HG02938 (cell line): ENCODE measurements at regions not wholly inside any gene's neighbourhood (a gene's known extent, or its start where the extent isn't known, plus 50 kb on each side); places are given as distances from the start of the nearest gene placed in this dataset.
"Not testable (repeated sequence)": the region's sequence is repeated elsewhere in the genome, so short reads cannot be mapped to it uniquely, and the experiment has no call there.

ENCODE experiments used
- ATAC-seq: cut with Tn5 transposase; IDR thresholded peaks from one replicate; pipeline ENCODE4 v1.9.1; 2021; ENCODE audit warnings: mild to moderate bottlenecking, moderate library complexity; ENCODE audit not compliant: unreplicated experiment

DNA sequence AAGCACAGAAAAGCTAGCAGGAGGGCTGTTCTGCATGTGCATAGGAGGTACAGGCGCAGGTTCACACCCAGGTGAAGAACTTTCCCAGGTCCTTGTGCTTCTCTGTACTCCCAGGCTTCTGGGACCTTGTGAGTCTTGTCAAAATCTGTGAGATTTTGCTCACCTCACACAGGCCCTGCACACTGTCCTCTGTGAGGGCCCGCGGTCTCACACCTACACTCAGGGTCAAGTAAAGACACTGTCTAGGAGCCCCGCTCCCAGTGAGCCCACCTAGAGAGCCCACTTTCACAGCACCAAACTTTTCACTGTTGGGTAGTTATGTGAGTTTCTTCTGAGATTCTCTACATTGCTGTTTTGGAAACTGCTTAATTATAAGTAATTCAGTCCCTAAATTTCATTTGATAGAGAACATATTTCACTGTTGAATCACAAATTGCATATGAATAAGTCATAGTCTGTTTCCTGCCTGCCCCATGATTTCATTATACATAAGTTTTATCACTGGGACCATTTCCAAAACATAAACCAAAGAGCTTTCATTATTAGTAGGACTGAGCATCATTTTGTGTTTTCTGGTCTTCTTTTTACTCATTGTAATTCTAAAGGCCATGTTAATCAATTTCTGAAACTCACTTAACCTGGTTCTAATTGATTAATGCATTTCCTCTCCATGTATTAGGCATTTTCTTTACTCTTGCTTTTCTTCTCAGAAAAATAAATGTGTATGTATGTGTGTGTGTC lies 234.2 kb upstream of the SPOPL start:
- peak; percentile 81 for ATAC-seq

DNA sequence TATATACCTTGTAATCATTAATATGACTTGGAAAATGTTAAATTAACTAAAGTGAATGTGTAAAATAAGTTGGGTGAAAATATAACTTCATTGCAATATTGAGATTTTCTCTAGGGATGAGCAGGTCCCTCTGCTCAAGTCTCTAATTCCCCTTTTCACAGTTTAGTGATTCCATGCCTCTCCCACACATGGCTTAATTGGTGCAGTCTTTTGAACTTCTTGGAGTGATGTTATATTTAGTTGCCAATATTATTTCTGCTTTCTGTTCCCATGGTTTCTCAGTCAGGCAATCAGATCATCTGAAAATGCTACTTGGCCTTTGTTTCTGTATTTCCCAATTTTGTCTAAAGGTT lies 233.7 kb upstream of the SPOPL start:
- peak; percentile 26 for ATAC-seq

GRCh38 chr2:138269765-138270164 lies 231.8 kb upstream of the SPOPL start:
- ATAC-seq, result no peak

- ATAC-seq, result no peak
Observed at GRCh38 chr2:138271467-138271866, 230.1 kb upstream of the SPOPL start.

- no peak for ATAC-seq
Observed at GRCh38 chr2:138272524-138273195, 228.9 kb upstream of the SPOPL start.

DNA sequence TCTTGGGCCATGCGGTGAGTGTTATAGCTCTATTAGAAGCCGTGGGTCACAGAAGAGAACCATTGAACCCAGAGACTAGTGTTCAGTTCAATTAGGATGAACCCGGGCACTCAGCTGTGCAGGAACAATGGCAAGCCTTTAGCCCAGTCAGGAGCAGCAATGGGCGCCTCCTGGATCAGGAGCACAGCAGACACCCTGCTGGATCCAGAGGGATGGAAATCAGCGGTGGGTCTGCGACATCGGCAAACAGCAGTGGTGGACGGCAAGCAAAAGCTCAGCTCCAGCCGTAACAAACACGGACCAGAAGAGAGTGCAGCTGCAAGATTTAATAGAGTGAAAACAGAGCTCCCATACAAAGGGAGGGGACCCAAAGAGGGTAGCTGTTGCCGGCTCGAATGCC lies 228.3 kb upstream of the SPOPL start:
- not testable (repeated sequence) for ATAC-seq

DNA sequence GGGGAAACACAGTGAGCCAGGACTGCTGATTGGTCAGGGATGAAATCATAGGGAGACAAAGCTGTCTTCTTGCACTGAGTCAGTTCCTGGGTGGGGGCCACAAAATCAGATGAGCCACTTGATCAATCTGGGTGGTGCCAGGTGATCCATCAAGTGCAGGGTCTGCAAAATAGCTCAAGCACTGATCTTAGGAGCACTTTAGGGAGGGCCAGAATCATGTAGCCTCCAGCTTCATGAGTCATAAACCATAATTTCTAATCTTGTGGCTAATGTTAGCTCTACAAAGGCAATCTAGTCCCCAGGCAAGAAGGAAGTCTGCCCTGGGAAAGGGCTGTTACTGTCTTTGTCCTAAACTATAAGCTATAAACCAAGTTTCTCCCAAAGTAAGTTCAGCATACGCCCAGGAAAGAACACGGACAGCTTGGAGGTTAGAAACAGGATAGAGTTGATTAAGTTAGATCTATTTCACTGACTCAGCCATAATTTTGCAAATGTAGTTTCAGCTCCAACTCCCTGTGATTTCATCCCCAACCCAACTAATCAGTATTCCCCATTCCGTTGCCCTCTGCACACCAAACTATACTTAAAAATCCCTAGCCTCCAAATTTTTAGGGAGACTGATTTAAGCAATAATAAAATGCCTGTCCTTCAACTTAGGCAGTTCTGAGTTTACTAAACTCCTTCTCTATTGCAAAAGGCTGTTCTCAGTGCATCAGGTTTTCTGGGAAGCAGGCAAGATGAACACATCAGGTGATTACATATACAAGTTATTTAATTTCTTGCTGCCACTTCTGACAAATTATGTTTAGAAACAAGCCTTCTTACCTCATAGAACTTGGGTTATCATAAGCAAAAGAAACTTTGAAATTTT lies 226.9 kb upstream of the SPOPL start:
- ATAC-seq, result no peak

GRCh38 chr2:138275292-138275690 lies 226.3 kb upstream of the SPOPL start:
- ATAC-seq, result no peak

- no peak for ATAC-seq
Observed at GRCh38 chr2:138275881-138276280, 225.7 kb upstream of the SPOPL start.

GRCh38 chr2:138276339-138276738 lies 225.2 kb upstream of the SPOPL start:
- no peak for ATAC-seq

- ATAC-seq, result no peak
Observed at GRCh38 chr2:138277062-138277461, 224.5 kb upstream of the SPOPL start.

- ATAC-seq, result no peak
Observed at GRCh38 chr2:138279871-138280270, 221.7 kb upstream of the SPOPL start.

- ATAC-seq, result no peak
Observed at GRCh38 chr2:138280999-138281695, 220.4 kb upstream of the SPOPL start.

DNA sequence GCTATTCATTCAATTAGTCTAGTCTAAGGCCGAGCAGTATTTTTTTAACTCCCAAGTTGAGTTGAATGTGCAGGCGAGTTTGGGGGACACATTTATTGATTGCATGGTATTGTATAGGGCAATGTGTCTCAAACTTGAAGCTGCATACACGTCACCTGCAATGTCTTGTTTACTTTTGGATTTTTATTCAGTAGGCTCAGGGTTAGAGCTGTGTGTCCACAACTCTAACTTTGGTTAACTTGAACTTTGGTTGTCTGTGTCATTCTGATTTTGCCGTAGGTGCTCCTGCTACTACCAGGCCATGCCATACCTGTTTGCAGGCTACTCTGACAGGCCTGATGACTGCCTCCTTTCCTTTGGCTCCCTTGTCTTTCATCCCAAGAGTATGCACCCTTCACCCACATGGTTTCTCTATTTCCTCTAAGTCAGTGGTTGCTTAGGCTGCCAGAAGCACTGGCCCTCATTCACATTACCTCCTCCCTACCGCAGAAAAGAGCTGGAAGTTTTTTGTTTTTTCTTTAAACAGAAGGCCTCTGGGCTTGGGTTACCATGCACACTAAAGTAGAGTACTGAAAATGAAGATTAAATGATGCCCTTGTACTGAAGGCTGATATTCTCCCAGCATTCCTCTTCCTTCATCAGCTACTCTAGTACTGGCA lies 219.4 kb upstream of the SPOPL start:
- ATAC-seq, result no peak

DNA sequence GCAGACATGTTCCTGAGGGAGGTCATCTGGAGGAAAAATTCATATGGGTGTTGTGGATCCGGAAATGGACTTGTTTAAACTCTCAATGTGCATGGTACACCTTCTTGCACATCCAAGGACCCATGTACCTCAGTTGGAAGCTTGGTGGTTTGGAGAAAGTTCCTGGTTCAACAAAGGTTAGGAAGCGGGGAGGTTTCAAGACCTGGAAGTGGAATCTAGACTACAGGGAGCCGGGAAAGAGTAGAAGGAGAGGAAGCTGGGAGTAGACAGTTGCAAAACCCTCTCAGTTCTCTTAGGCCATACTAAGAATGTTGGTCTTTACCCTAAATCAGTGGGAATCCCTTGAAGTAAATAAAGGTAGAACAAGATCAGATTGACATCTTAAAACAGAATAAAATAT lies 209.8 kb upstream of the SPOPL start:
- no peak for ATAC-seq

DNA sequence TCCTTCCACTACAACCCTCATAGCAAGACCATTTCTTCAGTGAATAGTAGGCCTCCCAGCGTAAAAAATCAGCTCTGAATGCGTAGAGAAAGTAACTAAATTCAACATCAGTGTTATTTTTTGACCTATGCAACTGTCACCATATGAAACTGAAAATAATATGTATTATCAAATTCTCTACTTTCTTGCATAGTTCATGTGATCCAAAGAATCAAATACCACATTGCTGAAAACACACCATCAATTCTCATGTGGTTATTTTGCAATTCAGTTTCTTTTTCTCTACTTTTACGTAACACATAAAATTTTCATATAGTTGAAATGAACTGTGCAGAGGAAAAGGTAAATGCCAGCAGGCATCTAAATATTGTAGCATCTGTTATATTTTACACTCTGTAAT lies 208.5 kb upstream of the SPOPL start:
- no peak for ATAC-seq

GRCh38 chr2:138293549-138293948 lies 208.0 kb upstream of the SPOPL start:
- no peak for ATAC-seq

DNA sequence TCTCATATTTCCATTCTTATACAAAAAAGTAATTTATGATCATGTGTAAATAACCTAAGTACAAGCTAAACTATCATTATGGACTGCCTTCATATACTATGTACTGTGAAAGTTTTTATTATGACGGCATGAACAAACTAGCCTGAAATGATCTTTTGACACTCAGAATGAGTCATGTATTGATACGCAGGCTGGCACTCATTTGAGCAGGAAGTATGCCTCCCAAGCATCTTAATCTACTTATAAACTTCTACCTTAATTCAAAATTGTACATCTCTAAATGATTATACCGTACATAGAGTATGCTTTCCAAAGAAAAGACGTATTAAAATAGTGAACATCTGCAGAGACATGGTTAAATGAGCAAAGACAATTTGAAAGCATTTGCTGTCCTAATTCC lies 207.1 kb upstream of the SPOPL start:
- no peak for ATAC-seq

DNA sequence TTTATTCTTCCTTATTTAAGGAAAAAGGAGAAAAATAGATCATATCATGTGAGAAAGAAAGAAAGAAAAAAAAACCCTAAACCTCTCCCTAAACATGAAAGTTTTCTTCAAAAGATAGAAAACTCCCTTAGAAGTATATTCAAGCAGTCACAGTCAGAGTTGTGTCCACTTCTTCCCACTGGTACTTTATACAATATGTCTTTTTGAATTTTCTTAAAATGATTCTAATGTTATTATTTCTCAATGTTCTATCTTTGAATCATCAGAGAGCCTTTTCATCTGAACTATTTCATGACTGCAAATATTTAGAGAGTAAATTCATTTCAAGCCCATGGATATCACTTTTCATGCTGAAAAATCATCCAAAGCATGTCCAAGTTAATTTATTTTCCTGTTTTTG lies 205.2 kb upstream of the SPOPL start:
- no peak for ATAC-seq

DNA sequence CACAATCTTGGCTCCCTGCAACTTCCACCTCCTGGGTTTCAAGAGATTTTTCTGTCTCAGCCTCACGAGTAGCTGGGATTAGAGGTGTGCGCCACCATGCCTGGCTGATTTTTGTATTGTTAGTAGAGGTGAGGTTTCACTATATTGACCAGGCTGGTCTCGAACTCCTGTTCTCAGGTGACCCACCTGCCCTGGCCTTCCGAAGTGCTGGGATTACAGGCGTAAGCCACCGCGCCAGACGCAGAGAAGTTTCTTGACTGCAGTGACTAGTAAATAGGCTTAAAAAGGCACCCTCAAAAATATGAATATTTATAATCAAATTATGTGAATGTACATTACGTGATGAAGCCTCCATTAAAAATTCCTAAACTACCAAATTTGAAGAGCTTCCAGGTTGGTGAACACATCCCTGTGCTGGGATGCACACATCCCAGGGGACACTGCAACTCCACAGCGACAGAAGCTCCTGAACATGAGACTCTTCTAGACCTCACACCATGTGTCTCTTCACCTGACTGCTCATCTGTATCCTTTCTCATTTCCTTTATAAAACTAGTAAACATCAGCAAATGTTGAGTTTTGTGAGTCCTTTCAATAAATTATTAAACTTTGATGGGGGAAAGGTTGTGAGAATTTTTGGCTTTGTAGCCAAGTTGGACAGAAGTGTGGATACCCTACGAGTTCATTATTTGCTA lies 203.3 kb upstream of the SPOPL start:
- ATAC-seq, result peak; percentile 81
